ENCODE measurements at regions not wholly inside any gene's neighbourhood (a gene's known extent, or its start where the extent isn't known, plus 50 kb on each side); places are given as distances from the start of the nearest gene placed in this dataset.

- H3K4me3 ChIP-seq (replicated peaks; ENCODE audit: insufficient read depth, low read length), result no peak overlapping the region
- no peaks in the 10 kb centered on the region for H3K27me3 ChIP-seq (ENCODE audit: insufficient read depth, poor library complexity, severe bottlenecking)
- TF ChIP-seq CTCF (IDR thresholded peaks at IDR 0.05; ENCODE audit: insufficient read depth, low read length) (no peak), REST (IDR thresholded peaks at IDR 0.05; ENCODE audit: insufficient replicate concordance, low read depth) (no peak), GABPA (IDR thresholded peaks at IDR 0.05; ENCODE audit: low read depth) (no peak), SPI1 (IDR thresholded peaks at IDR 0.05; ENCODE audit: borderline replicate concordance, low read depth) (no peak), POLR2AphosphoS5 (IDR thresholded peaks at IDR 0.05; ENCODE audit: low read depth) (no peak)
- no peak for DNase-seq (ENCODE audit: low read depth in 1 of 2, low spot score in 1 of 2)
- H3K27ac ChIP-seq (replicated peaks), result no peak overlapping the region
These were observed 54.0 kb upstream of the GALNT17 start for GRCh38 chr7:71077743-71078476.

Data from HL-60 (cell line).